GM19240 (cell line): ENCODE measurements at regions not wholly inside any gene's neighbourhood (a gene's known extent, or its start where the extent isn't known, plus 50 kb on each side); places are given as distances from the start of the nearest gene placed in this dataset.

Source experiments
- DNase-seq: peaks from one replicate; pipeline ENCODE4 v3.0.0; 2011; ENCODE audit warnings: low spot score; ENCODE audit not compliant: insufficient read length

- DNase-seq: no peak
These were observed 561.2 kb downstream of the METTL4 start for GRCh38 chr18:2009942-2010697.

GRCh38 chr18:2027016-2027415, 544.3 kb downstream of the METTL4 start:
- DNase-seq: no peak

- DNase-seq: no peak
These were observed 543.5 kb downstream of the METTL4 start for GRCh38 chr18:2027756-2028155.

GRCh38 chr18:2028986-2029385, 542.3 kb downstream of the METTL4 start:
- DNase-seq: no peak

GRCh38 chr18:2030647-2031046, 540.7 kb downstream of the METTL4 start:
- no peak for DNase-seq

GRCh38 chr18:2032036-2032435, 539.3 kb downstream of the METTL4 start:
- DNase-seq: no peak

- no peak for DNase-seq
These were observed 536.2 kb downstream of the METTL4 start for GRCh38 chr18:2035056-2035455.

GRCh38 chr18:2036086-2036485, 535.2 kb downstream of the METTL4 start:
- no peak for DNase-seq

- DNase-seq: no peak
These were observed 531.0 kb downstream of the METTL4 start for GRCh38 chr18:2040279-2040678.

- DNase-seq: no peak
These were observed 521.3 kb downstream of the METTL4 start for GRCh38 chr18:2049986-2050385.

- no peak for DNase-seq
These were observed 520.6 kb downstream of the METTL4 start for GRCh38 chr18:2050702-2051201.

- DNase-seq: no peak
These were observed 517.7 kb downstream of the METTL4 start for GRCh38 chr18:2053490-2054089.

- no peak for DNase-seq
These were observed 512.0 kb downstream of the METTL4 start for GRCh38 chr18:2059336-2059735.

GRCh38 chr18:2060086-2060485, 511.2 kb downstream of the METTL4 start:
- DNase-seq: no peak

GRCh38 chr18:2070631-2071030, 500.7 kb downstream of the METTL4 start:
- DNase-seq: no peak

GRCh38 chr18:2075499-2075898, 495.8 kb downstream of the METTL4 start:
- no peak for DNase-seq

GRCh38 chr18:2082676-2083075, 488.6 kb downstream of the METTL4 start:
- no peak for DNase-seq

GRCh38 chr18:2083691-2084090, 487.6 kb downstream of the METTL4 start:
- DNase-seq: no peak

- no peak for DNase-seq
These were observed 484.9 kb downstream of the METTL4 start for GRCh38 chr18:2086439-2086838.

GRCh38 chr18:2087877-2088673, 483.2 kb downstream of the METTL4 start:
- no peak for DNase-seq

GRCh38 chr18:2089396-2089795, 481.9 kb downstream of the METTL4 start:
- no peak for DNase-seq

GRCh38 chr18:2091937-2092336, 479.4 kb downstream of the METTL4 start:
- no peak for DNase-seq
